K562 (cell line): ENCODE measurements at regions not wholly inside any gene's neighbourhood (a gene's known extent, or its start where the extent isn't known, plus 50 kb on each side); places are given as distances from the start of the nearest gene placed in this dataset.

ENCODE experiments used
- ATAC-seq: fragments of 200-7000 bp; cut with Tn5 transposase; 3 replicates; pipeline ENCODE4 v1.9.1; 2020; ENCODE audit warnings: moderate library complexity
- BruUV-seq: library from RNA; stranded (reverse); fragments of 400-500 nt; replicated peaks from 2 replicates; lab custom pipeline; 2021; lab: Mats Ljungman, UMichigan
- CTCF ChIA-PET: fragments of 300-600 bp; formaldehyde crosslinking; extraction: SDS; loops from one replicate; lab custom pipeline; 2021; ENCODE audit warnings: low intra/inter-chr PET ratio; lab: Yijun Ruan, JAX
- POLR2A ChIA-PET: fragments of 300-600, 350-650 bp; sonication (Branson Sonifier 250); formaldehyde crosslinking; extraction: SDS; loops from one replicate; lab custom pipeline; 2021; ENCODE audit warnings: antibody characterized with exemption, inconsistent platforms; lab: Yijun Ruan, JAX
- DNase-seq, 4 experiments: peaks; one replicate each; pipeline versions ENCODE4 v3.0.0 to v3.0.0-alpha.2; 2011 to 2018; ENCODE audit warnings: low spot score in 3 of 4, mixed read lengths in 3 of 4; ENCODE audit errors: extremely low read depth in 1 of 4
- FAIRE-seq: peaks from 2 replicates; lab custom pipeline; 2011; peaks lifted over from hg19 to GRCh38; lab: Jason Lieb, UNC
- H2AFZ ChIP-seq: 2 replicates; pipeline ENCODE4 v1.6.0; 2011; ENCODE audit warnings: low read depth, low read length, control low read depth, inconsistent platforms
- H3K27ac ChIP-seq: fragments of 200-600 bp; 3 replicates; pipeline ENCODE4 v1.8.0; 2011; ENCODE audit warnings: low read depth, mild to moderate bottlenecking, control low read depth, inconsistent platforms, low read length, moderate library complexity, mixed read lengths; ENCODE audit errors: extremely low read depth
- H3K27me3 ChIP-seq, 2 experiments: fragments of 300-600 bp in 1 of 2; 2 replicates in 1 of 2; 3 replicates in 1 of 2; pipeline versions ENCODE4 v1.6.0 to v1.8.0; 2011; ENCODE audit warnings: inconsistent platforms in 2 of 2, low read length in 2 of 2, mild to moderate bottlenecking in 1 of 2, mixed read lengths in 1 of 2, moderate library complexity in 1 of 2; ENCODE audit not compliant: control insufficient read depth in 2 of 2, insufficient read depth in 2 of 2
- H3K36me3 ChIP-seq: fragments of 300-600 bp; 3 replicates; pipeline ENCODE4 v1.8.0; 2011; ENCODE audit warnings: mild to moderate bottlenecking, low read length, inconsistent platforms; ENCODE audit not compliant: control insufficient read depth, insufficient read depth
- H3K4me1 ChIP-seq, 2 experiments: fragments of 200-600 bp in 1 of 2; replicated peaks in 1 of 2; 2 replicates in 1 of 2; 3 replicates in 1 of 2; pipeline versions ENCODE4 v1.5.1 to v1.8.0; 2011; ENCODE audit warnings: inconsistent platforms in 2 of 2, low read length in 2 of 2, mild to moderate bottlenecking in 1 of 2, mixed read lengths in 1 of 2, moderate library complexity in 1 of 2; ENCODE audit not compliant: control insufficient read depth in 2 of 2, insufficient read depth in 2 of 2
- H3K4me2 ChIP-seq: 2 replicates; pipeline ENCODE4 v1.6.1; 2011; ENCODE audit warnings: low read length, control low read depth, inconsistent platforms, mixed read lengths; ENCODE audit not compliant: insufficient read depth
- H3K4me3 ChIP-seq: fragments of 200-600 bp; sonication (generic), shearing (Covaris generic); 2 replicates; pipeline ENCODE4 v1.5.1; 2016; ENCODE audit warnings: control low read depth, inconsistent platforms
- H3K79me2 ChIP-seq: fragments of 200-600 bp; 3 replicates; pipeline ENCODE4 v1.8.0; 2011; ENCODE audit warnings: low read length, inconsistent platforms; ENCODE audit not compliant: control insufficient read depth, insufficient read depth
- H3K9ac ChIP-seq, 2 experiments: 2 replicates each; pipeline versions ENCODE4 v1.6.0 to v1.6.1; 2011; ENCODE audit warnings: low read depth in 2 of 2, low read length in 2 of 2, control low read depth in 1 of 2, inconsistent platforms in 1 of 2, mild to moderate bottlenecking in 1 of 2, mixed read lengths in 1 of 2; ENCODE audit not compliant: insufficient read depth in 1 of 2
- H3K9me1 ChIP-seq: one replicate; pipeline ENCODE4 v1.6.0; 2011; ENCODE audit warnings: inconsistent platforms, mild to moderate bottlenecking, low read length, moderate library complexity; ENCODE audit not compliant: control insufficient read depth, insufficient read depth
- H3K9me3 ChIP-seq: replicated peaks from 2 replicates; pipeline ENCODE4 v1.5.1; 2011; ENCODE audit warnings: low read depth, low read length, inconsistent platforms; ENCODE audit not compliant: control insufficient read depth, insufficient read depth
- H4K20me1 ChIP-seq: replicated peaks from 2 replicates; pipeline ENCODE4 v1.6.1; 2011; ENCODE audit warnings: low read length, inconsistent platforms, mixed read lengths; ENCODE audit not compliant: control insufficient read depth, insufficient read depth
- CREB3 ChIP-seq: fragments of 450-650 bp; conservative IDR thresholded peaks from 2 replicates; pipeline ENCODE4 v1.6.1; 2016; ENCODE audit warnings: missing genetic modification characterization, low read depth, mild to moderate bottlenecking, missing compliant biosample characterization, moderate library complexity
- E2F1 ChIP-seq: sonication (generic); formaldehyde crosslinking; IDR thresholded peaks from 2 replicates; pipeline ENCODE4 v1.8.1; 2023; ENCODE audit warnings: mild to moderate bottlenecking, missing genetic modification reagents, moderate library complexity
- PYGO2 ChIP-seq: fragments of 450-650 bp; IDR thresholded peaks from 2 replicates; pipeline ENCODE4 v1.6.1; 2016; ENCODE audit warnings: mild to moderate bottlenecking, missing genetic modification characterization, moderate library complexity, missing compliant biosample characterization
- ZEB2 ChIP-seq: fragments of 450-650 bp; IDR thresholded peaks from 2 replicates; pipeline ENCODE4 v1.6.1; 2016
- ZNF778 ChIP-seq: fragments of 450-650 bp; formaldehyde crosslinking; IDR thresholded peaks from 2 replicates; pipeline ENCODE4 v1.4.0; 2020; ENCODE audit warnings: mild to moderate bottlenecking, moderate library complexity
- WGBS: fragments of 100-300 bp; shearing (Covaris generic); methylation state at CpG from one replicate; pipeline ENCODE4 v1.1.6; 2016; ENCODE audit warnings: low coverage, mixed read lengths; ENCODE audit not compliant: insufficient coverage; ENCODE audit errors: missing lambda C conversion rate; 5-methylcytosine and 5-hydroxymethylcytosine counted together
- in situ Hi-C: fragments of 300-500 bp; cut with MboI; formaldehyde crosslinking; loops from 4 replicates; pipeline ENCODE4 v1.15.0; 2018; ENCODE audit warnings: inconsistent platforms, mixed read lengths
- intact Hi-C: fragments of 100-400 bp; cut with micrococcal nuclease; formaldehyde crosslinking; loops from 2 replicates; pipeline ENCODE4 v1.14.2; 2022
- TF ChIP-seq, protein P1 (sequence below): fragments of 450-650 bp; IDR thresholded peaks from 2 replicates; pipeline ENCODE4 v1.6.1; 2017; ENCODE audit warnings: mild to moderate bottlenecking, moderate library complexity
- TF ChIP-seq, protein P2 (sequence below): fragments of 200-600 bp; sonication (generic); IDR thresholded peaks from one replicate; pipeline ENCODE4 v1.6.1; 2012; ENCODE audit warnings: mild to moderate bottlenecking, low read depth, low read length, inconsistent platforms

DNA sequence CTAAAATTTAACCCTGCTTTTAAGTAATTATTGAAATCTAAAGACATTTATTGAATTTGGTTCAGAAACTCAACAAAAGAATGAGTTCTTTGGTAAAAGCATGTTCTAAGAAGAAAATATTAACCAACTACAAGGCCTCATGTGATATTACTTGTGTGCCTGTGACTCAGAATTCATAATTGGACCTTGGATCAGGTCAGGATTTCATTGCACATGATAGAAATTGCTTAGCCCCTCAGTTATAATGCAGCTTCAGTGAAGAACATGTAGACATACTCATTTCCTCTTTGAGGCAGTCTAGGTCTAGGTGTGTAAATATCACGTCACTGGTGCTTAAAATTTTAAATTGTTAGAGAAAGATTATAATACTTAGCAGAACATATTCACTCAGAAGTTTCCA lies 410.0 kb upstream of the SOX9 start:
- no peaks in the 10 kb centered on the region for H3K9me1 ChIP-seq
- DNase-seq (no peak), ATAC-seq (no peak), FAIRE-seq (no peak)
- 0% methylated on average over 1 of the region's 1 CpG for WGBS
- H3K27ac ChIP-seq, result no peak overlapping the region
- no peaks in the 10 kb centered on the region for H3K4me1 ChIP-seq
- no peak overlapping the region for H2AFZ ChIP-seq
- H3K9me3 ChIP-seq, result no peaks in the 10 kb centered on the region
- POLR2A ChIA-PET, result no interaction called here
- no peak overlapping the region for H3K4me2 ChIP-seq
- no peak overlapping the region for H3K9ac ChIP-seq
- in situ Hi-C loops (no loop called here), intact Hi-C loops (no loop called here)
- H3K79me2 ChIP-seq, result no peaks in the 10 kb centered on the region
- no TSS peak for BruUV-seq
- TF ChIP-seq PYGO2 (tag) (no peak), ZNF778 (CRISPR knock-in tag) (no peak), CREB3 (no peak), E2F1 (CRISPR knock-in tag) (no peak), ZEB2 (no peak)
- TF ChIP-seq, protein P1, sequence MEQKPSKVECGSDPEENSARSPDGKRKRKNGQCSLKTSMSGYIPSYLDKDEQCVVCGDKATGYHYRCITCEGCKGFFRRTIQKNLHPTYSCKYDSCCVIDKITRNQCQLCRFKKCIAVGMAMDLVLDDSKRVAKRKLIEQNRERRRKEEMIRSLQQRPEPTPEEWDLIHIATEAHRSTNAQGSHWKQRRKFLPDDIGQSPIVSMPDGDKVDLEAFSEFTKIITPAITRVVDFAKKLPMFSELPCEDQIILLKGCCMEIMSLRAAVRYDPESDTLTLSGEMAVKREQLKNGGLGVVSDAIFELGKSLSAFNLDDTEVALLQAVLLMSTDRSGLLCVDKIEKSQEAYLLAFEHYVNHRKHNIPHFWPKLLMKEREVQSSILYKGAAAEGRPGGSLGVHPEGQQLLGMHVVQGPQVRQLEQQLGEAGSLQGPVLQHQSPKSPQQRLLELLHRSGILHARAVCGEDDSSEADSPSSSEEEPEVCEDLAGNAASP, result no peak
- TF ChIP-seq, protein P2, sequence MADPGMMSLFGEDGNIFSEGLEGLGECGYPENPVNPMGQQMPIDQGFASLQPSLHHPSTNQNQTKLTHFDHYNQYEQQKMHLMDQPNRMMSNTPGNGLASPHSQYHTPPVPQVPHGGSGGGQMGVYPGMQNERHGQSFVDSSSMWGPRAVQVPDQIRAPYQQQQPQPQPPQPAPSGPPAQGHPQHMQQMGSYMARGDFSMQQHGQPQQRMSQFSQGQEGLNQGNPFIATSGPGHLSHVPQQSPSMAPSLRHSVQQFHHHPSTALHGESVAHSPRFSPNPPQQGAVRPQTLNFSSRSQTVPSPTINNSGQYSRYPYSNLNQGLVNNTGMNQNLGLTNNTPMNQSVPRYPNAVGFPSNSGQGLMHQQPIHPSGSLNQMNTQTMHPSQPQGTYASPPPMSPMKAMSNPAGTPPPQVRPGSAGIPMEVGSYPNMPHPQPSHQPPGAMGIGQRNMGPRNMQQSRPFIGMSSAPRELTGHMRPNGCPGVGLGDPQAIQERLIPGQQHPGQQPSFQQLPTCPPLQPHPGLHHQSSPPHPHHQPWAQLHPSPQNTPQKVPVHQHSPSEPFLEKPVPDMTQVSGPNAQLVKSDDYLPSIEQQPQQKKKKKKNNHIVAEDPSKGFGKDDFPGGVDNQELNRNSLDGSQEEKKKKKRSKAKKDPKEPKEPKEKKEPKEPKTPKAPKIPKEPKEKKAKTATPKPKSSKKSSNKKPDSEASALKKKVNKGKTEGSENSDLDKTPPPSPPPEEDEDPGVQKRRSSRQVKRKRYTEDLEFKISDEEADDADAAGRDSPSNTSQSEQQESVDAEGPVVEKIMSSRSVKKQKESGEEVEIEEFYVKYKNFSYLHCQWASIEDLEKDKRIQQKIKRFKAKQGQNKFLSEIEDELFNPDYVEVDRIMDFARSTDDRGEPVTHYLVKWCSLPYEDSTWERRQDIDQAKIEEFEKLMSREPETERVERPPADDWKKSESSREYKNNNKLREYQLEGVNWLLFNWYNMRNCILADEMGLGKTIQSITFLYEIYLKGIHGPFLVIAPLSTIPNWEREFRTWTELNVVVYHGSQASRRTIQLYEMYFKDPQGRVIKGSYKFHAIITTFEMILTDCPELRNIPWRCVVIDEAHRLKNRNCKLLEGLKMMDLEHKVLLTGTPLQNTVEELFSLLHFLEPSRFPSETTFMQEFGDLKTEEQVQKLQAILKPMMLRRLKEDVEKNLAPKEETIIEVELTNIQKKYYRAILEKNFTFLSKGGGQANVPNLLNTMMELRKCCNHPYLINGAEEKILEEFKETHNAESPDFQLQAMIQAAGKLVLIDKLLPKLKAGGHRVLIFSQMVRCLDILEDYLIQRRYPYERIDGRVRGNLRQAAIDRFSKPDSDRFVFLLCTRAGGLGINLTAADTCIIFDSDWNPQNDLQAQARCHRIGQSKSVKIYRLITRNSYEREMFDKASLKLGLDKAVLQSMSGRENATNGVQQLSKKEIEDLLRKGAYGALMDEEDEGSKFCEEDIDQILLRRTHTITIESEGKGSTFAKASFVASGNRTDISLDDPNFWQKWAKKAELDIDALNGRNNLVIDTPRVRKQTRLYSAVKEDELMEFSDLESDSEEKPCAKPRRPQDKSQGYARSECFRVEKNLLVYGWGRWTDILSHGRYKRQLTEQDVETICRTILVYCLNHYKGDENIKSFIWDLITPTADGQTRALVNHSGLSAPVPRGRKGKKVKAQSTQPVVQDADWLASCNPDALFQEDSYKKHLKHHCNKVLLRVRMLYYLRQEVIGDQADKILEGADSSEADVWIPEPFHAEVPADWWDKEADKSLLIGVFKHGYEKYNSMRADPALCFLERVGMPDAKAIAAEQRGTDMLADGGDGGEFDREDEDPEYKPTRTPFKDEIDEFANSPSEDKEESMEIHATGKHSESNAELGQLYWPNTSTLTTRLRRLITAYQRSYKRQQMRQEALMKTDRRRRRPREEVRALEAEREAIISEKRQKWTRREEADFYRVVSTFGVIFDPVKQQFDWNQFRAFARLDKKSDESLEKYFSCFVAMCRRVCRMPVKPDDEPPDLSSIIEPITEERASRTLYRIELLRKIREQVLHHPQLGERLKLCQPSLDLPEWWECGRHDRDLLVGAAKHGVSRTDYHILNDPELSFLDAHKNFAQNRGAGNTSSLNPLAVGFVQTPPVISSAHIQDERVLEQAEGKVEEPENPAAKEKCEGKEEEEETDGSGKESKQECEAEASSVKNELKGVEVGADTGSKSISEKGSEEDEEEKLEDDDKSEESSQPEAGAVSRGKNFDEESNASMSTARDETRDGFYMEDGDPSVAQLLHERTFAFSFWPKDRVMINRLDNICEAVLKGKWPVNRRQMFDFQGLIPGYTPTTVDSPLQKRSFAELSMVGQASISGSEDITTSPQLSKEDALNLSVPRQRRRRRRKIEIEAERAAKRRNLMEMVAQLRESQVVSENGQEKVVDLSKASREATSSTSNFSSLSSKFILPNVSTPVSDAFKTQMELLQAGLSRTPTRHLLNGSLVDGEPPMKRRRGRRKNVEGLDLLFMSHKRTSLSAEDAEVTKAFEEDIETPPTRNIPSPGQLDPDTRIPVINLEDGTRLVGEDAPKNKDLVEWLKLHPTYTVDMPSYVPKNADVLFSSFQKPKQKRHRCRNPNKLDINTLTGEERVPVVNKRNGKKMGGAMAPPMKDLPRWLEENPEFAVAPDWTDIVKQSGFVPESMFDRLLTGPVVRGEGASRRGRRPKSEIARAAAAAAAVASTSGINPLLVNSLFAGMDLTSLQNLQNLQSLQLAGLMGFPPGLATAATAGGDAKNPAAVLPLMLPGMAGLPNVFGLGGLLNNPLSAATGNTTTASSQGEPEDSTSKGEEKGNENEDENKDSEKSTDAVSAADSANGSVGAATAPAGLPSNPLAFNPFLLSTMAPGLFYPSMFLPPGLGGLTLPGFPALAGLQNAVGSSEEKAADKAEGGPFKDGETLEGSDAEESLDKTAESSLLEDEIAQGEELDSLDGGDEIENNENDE, result no peak
- H3K36me3 ChIP-seq, result no peaks in the 10 kb centered on the region
- no peak overlapping the region for H3K4me3 ChIP-seq
- H4K20me1 ChIP-seq, result no peaks in the 10 kb centered on the region
- no peaks in the 10 kb centered on the region for H3K27me3 ChIP-seq
- CTCF ChIA-PET, result no interaction called here
